IMR-90 (cell line): ENCODE measurements at regions not wholly inside any gene's neighbourhood (a gene's known extent, or its start where the extent isn't known, plus 50 kb on each side); places are given as distances from the start of the nearest gene placed in this dataset.

ENCODE experiments used
- ATAC-seq: fragments of 200-7000 bp; cut with Tn5 transposase; 2 replicates; pipeline ENCODE4 v1.9.1; 2020; ENCODE audit warnings: low read depth, mild to moderate bottlenecking, moderate library complexity
- BruUV-seq: library from RNA; stranded (reverse); fragments of 400-500 nt; replicated peaks from 2 replicates; lab custom pipeline; 2021; lab: Mats Ljungman, UMichigan
- CTCF ChIA-PET: fragments of 300-600 bp; formaldehyde crosslinking; extraction: SDS; loops from one replicate; lab custom pipeline; 2021; ENCODE audit warnings: antibody characterized with exemption; lab: Yijun Ruan, JAX
- POLR2A ChIA-PET: fragments of 300-600 bp; sonication (Branson Sonifier 250); formaldehyde crosslinking; loops from one replicate; lab custom pipeline; 2022; ENCODE audit warnings: antibody characterized with exemption; ENCODE audit not compliant: unreplicated experiment; lab: Charles Lee
- DNase-seq: peaks from one replicate; pipeline ENCODE4 v3.0.0; 2013
- H2AFZ ChIP-seq: replicated peaks from 2 replicates; pipeline ENCODE3; 2013; ENCODE audit warnings: low read length, mild to moderate bottlenecking; ENCODE audit not compliant: poor library complexity
- H2AK5ac ChIP-seq: 2 replicates; pipeline ENCODE4 v1.6.1; 2013; ENCODE audit warnings: low read depth, low read length, inconsistent platforms
- H2AK9ac ChIP-seq: replicated peaks from 2 replicates; pipeline ENCODE3; 2013; ENCODE audit warnings: mild to moderate bottlenecking, low read depth, low read length, moderate library complexity; ENCODE audit not compliant: poor library complexity
- H2BK120ac ChIP-seq: 2 replicates; pipeline ENCODE4 v1.6.1; 2013; ENCODE audit warnings: low read depth, low read length, inconsistent platforms
- H2BK15ac ChIP-seq: 3 replicates; pipeline ENCODE4 v1.6.1; 2013; ENCODE audit warnings: low read depth, low read length, inconsistent platforms
- H2BK20ac ChIP-seq: 2 replicates; pipeline ENCODE4 v1.6.1; 2013; ENCODE audit warnings: low read depth, mild to moderate bottlenecking, inconsistent platforms, low read length, moderate library complexity
- H2BK5ac ChIP-seq: 2 replicates; pipeline ENCODE4 v1.6.1; 2013; ENCODE audit warnings: mild to moderate bottlenecking, low read depth, low read length, inconsistent platforms; ENCODE audit not compliant: poor library complexity, severe bottlenecking
- H3K14ac ChIP-seq: replicated peaks from 2 replicates; pipeline ENCODE4 v1.6.1; 2013; ENCODE audit warnings: low read depth, low read length, inconsistent platforms
- H3K18ac ChIP-seq: 2 replicates; pipeline ENCODE4 v1.6.1; 2013; ENCODE audit warnings: low read depth, low read length, control low read depth
- H3K23ac ChIP-seq: 2 replicates; pipeline ENCODE4 v1.6.1; 2013; ENCODE audit warnings: low read depth, low read length, inconsistent platforms
- H3K27ac ChIP-seq: 2 replicates; pipeline ENCODE4 v1.5.1; 2013; ENCODE audit warnings: mild to moderate bottlenecking, control low read depth, low read length; ENCODE audit not compliant: insufficient read depth
- H3K27me3 ChIP-seq: 2 replicates; pipeline ENCODE4 v1.6.1; 2013; ENCODE audit warnings: low read length; ENCODE audit not compliant: control insufficient read depth, insufficient read depth
- H3K36me3 ChIP-seq: 2 replicates; pipeline ENCODE4 v1.6.1; 2013; ENCODE audit warnings: low read length, mixed read lengths; ENCODE audit not compliant: control insufficient read depth, insufficient read depth
- H3K4ac ChIP-seq: 2 replicates; pipeline ENCODE4 v1.6.1; 2013; ENCODE audit warnings: low read depth, low read length, inconsistent platforms
- H3K4me1 ChIP-seq: 2 replicates; pipeline ENCODE4 v1.6.1; 2013; ENCODE audit warnings: low read length, mixed read lengths; ENCODE audit not compliant: control insufficient read depth, insufficient read depth
- H3K4me2 ChIP-seq: 2 replicates; pipeline ENCODE4 v1.6.1; 2013; ENCODE audit warnings: low read depth, mild to moderate bottlenecking, control low read depth, low read length, moderate library complexity
- H3K4me3 ChIP-seq: 2 replicates; pipeline ENCODE4 v1.5.1; 2013; ENCODE audit warnings: low read depth, mild to moderate bottlenecking, control low read depth, low read length, moderate library complexity; ENCODE audit not compliant: insufficient read depth
- H3K56ac ChIP-seq: 2 replicates; pipeline ENCODE4 v1.6.1; 2013; ENCODE audit warnings: low read length, inconsistent platforms; ENCODE audit not compliant: insufficient read depth; ENCODE audit errors: extremely low read depth
- H3K79me1 ChIP-seq, 2 experiments: 2 replicates each; pipeline ENCODE4 v1.6.1; 2013; ENCODE audit warnings: low read length in 2 of 2, inconsistent platforms in 1 of 2, low read depth in 1 of 2
- H3K9ac ChIP-seq: 2 replicates; pipeline ENCODE4 v1.6.1; 2013; ENCODE audit warnings: low read depth, low read length, control low read depth
- H3K9me1 ChIP-seq: 2 replicates; pipeline ENCODE4 v1.6.1; 2013; ENCODE audit warnings: low read length, inconsistent platforms; ENCODE audit not compliant: insufficient read depth
- H3K9me3 ChIP-seq: 2 replicates; pipeline ENCODE4 v1.6.1; 2013; ENCODE audit warnings: low read length; ENCODE audit not compliant: control insufficient read depth, insufficient read depth
- H4K20me1 ChIP-seq: 2 replicates; pipeline ENCODE4 v1.6.1; 2013; ENCODE audit warnings: low read length, inconsistent platforms; ENCODE audit not compliant: insufficient read depth
- H4K5ac ChIP-seq: 2 replicates; pipeline ENCODE4 v1.6.1; 2013; ENCODE audit warnings: mild to moderate bottlenecking, low read depth, low read length, control low read depth
- H4K8ac ChIP-seq, 2 experiments: 2 replicates each; pipeline ENCODE4 v1.6.1; 2013; ENCODE audit warnings: low read depth in 2 of 2, low read length in 2 of 2, control low read depth in 1 of 2, inconsistent platforms in 1 of 2
- H4K91ac ChIP-seq: 2 replicates; pipeline ENCODE4 v1.6.1; 2013; ENCODE audit warnings: low read depth, low read length, inconsistent platforms; ENCODE audit not compliant: insufficient read depth
- FOS ChIP-seq: fragments of 150-350 bp; IDR thresholded peaks from 2 replicates; pipeline ENCODE4 v1.6.1; 2016; ENCODE audit warnings: low read depth, low read length
- NFE2L2 ChIP-seq: fragments of 150-350 bp; IDR thresholded peaks from 2 replicates; pipeline ENCODE4 v1.6.1; 2016; ENCODE audit warnings: low read depth, mild to moderate bottlenecking, low read length
- WGBS, 2 experiments: methylation state at CpG; one replicate each; pipeline versions ENCODE4 v1.1.5 to v1.1.7; 2013; ENCODE audit warnings: missing lambda C conversion rate in 2 of 2; ENCODE audit not compliant: insufficient read length in 1 of 2; ENCODE audit errors: extremely low coverage in 2 of 2; 5-methylcytosine and 5-hydroxymethylcytosine counted together
- dilution Hi-C: fragments of 300-500 bp; cut with HindIII; formaldehyde crosslinking; loops from one replicate; pipeline ENCODE4 v1.14.3; 2018; ENCODE audit warnings: low sequenced_read_pairs; ENCODE audit not compliant: unreplicated experiment
- in situ Hi-C: fragments of 300-500 bp; cut with MboI; formaldehyde crosslinking; loops from 3 replicates; pipeline ENCODE4 v1.14.3; 2019; ENCODE audit warnings: low sequenced_read_pairs, inconsistent platforms, mixed read lengths
- intact Hi-C: fragments of 100-400 bp; cut with micrococcal nuclease; formaldehyde crosslinking; loops from 2 replicates; pipeline ENCODE4 v1.10.0; 2022

DNA sequence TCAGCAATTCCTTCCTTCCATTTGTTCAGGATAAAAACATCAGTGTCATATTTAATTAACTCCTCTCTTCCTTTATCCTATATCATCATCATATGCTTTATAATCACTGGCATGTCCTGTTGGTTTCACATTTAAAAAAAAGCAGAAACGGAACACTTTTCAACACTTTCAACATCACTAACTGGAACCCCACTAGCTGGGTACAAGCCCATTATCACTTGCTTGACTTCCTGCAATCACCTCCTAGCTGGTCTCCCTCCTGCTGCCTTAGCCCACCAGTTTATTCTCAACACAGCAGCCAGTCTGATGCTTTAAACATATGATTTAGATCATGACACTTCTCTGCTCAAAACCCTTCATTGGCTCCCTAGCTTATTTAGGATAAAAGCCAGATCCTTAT lies 116.4 kb upstream of the LSM6 start:
- intact Hi-C loops, result loop anchor here (10.0 kb wide), 1 partner anchor 174 kb away; no protein-coding TSS in a partner anchor

More for the DNA sequence above, 116.4 kb upstream of the LSM6 start:
- no peaks in the 10 kb centered on the region for H3K79me1 ChIP-seq
- H3K9me3 ChIP-seq, result no peaks in the 10 kb centered on the region
- no peak overlapping the region for H3K4me3 ChIP-seq
- H2BK20ac ChIP-seq, result no peak overlapping the region
- no peaks in the 10 kb centered on the region for H4K20me1 ChIP-seq
- no peak overlapping the region for H2BK15ac ChIP-seq
- CTCF ChIA-PET, result no interaction called here
- no peak overlapping the region for H2BK5ac ChIP-seq
- no peak overlapping the region for H2AFZ ChIP-seq
- H3K36me3 ChIP-seq, result no peaks in the 10 kb centered on the region
- no peak overlapping the region for H2BK120ac ChIP-seq
- DNase-seq, result no peak
- H3K14ac ChIP-seq, result no peak overlapping the region
- peaks cover 6% of the 10 kb centered on the region for H3K4me1 ChIP-seq
- H4K5ac ChIP-seq, result no peak overlapping the region
- WGBS, 2 experiments, result no CpG with 5 or more reads among the region's 1 CpG
- H3K56ac ChIP-seq, result no peak overlapping the region
- no peak for ATAC-seq
- POLR2A ChIA-PET, result no interaction called here
- no peak overlapping the region for H4K91ac ChIP-seq
- H2AK5ac ChIP-seq, result no peak overlapping the region
- peaks cover 3% of the 10 kb centered on the region; the same call in 1 of the 2 replicates for H3K27me3 ChIP-seq
- no peak overlapping the region for H3K18ac ChIP-seq
- H3K4ac ChIP-seq, result no peak overlapping the region
- no peak overlapping the region for H4K8ac ChIP-seq
- BruUV-seq, result no TSS peak
- no peak overlapping the region for H3K23ac ChIP-seq
- H2AK9ac ChIP-seq, result no peak overlapping the region
- no peak overlapping the region for H3K9ac ChIP-seq
- in situ Hi-C loops, result no loop called here
- dilution Hi-C loops, result no loop called here
- H3K9me1 ChIP-seq, result no peaks in the 10 kb centered on the region
- H3K4me2 ChIP-seq, result no peak overlapping the region
- TF ChIP-seq NFE2L2 (no peak), FOS (no peak)
- H3K27ac ChIP-seq, result no peak overlapping the region
